HG03159 (cell line): ENCODE measurements at regions not wholly inside any gene's neighbourhood (a gene's known extent, or its start where the extent isn't known, plus 50 kb on each side); places are given as distances from the start of the nearest gene placed in this dataset.
"Not testable (repeated sequence)": the region's sequence is repeated elsewhere in the genome, so short reads cannot be mapped to it uniquely, and the experiment has no call there.

Source experiments
- ATAC-seq: cut with Tn5 transposase; IDR thresholded peaks from one replicate; pipeline ENCODE4 v1.9.1; 2021; ENCODE audit warnings: mild to moderate bottlenecking, moderate library complexity; ENCODE audit not compliant: unreplicated experiment

DNA sequence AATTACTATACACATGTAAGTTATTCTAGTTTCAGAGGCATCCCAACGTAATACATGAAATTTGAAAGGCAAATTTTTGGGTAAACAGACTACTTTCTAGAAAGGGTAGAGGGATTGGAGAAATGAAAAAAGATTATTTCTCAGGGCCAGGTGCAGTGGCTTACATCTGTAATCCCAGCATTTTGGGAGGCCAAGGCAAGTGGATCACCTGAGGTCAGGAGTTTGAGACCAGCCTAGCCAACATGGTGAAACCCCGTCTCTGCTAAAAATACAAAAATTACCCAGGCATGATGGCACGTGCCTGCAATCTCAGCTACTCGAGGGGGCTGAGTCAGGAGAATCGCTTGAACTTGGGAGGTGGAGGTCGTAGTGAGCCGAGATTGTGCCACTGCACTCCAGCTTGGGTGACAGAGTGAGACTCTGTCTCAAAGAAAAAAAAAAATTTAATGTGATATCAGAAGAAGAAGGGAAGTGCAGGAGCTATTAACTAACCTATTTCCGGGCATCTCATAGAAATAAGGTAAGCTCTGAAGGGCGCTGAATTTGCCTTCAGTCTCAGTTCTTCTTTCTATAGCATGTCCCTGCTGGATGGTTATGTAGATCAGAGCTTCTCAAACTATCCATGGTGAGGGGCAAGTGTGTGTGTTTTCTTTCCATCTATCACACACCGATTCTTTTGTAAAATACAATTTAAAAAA lies 100.3 kb upstream of the MTHFD1L start:
- peak; percentile 97 for ATAC-seq

- ATAC-seq, result no peak
Measured at GRCh38 chr6:150766201-150766997, 99.1 kb upstream of the MTHFD1L start.

- no peak for ATAC-seq
Measured at GRCh38 chr6:150767161-150767560, 98.3 kb upstream of the MTHFD1L start.

DNA sequence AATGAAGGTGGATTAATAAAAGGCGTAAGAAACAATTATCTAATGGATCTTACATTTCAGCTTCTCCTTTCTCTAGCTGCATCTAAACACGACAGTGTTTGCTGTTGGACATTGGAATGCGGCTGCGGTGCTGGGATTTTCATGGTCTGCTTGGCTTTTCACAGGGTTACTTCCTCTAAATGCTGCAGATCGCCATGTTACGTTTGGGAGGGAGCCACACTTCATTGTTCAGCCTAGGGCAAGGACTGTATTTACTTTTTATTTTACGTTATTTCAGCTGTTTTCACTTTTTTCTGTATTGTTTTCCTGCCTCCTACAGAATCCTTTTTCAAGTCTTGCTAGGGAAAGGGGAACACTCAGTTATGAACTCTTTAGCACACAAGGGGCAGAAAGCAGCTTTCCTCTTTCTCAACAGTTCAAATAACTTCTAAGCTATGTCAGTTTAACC lies 97.9 kb upstream of the MTHFD1L start:
- ATAC-seq, result no peak

GRCh38 chr6:150770637-150771036 lies 94.9 kb upstream of the MTHFD1L start:
- no peak for ATAC-seq

GRCh38 chr6:150773969-150774368 lies 91.5 kb upstream of the MTHFD1L start:
- no peak for ATAC-seq

- no peak for ATAC-seq
Measured at GRCh38 chr6:150775415-150776203, 89.9 kb upstream of the MTHFD1L start.

DNA sequence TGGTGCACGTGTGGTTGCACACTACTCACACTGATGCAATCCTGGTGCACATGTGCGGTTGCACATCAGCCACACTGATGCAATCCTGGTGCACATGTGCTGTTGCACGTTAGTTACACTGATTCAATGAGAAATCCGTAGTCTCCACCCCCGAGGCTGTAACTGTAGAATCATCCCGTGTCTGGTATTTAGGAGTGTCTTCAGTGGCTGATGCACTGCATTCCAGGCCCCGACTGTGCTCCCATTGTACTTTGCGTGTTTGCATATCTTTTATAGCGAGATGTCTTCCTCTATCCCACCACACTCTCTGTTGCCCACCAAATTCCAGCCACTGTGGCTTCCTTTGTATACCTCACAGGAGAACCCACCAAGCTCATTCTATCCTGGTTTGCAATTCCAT lies 87.8 kb upstream of the MTHFD1L start:
- ATAC-seq, result no peak

GRCh38 chr6:150783813-150784212 lies 81.7 kb upstream of the MTHFD1L start:
- ATAC-seq, result no peak

GRCh38 chr6:150787429-150787828 lies 78.1 kb upstream of the MTHFD1L start:
- no peak for ATAC-seq

DNA sequence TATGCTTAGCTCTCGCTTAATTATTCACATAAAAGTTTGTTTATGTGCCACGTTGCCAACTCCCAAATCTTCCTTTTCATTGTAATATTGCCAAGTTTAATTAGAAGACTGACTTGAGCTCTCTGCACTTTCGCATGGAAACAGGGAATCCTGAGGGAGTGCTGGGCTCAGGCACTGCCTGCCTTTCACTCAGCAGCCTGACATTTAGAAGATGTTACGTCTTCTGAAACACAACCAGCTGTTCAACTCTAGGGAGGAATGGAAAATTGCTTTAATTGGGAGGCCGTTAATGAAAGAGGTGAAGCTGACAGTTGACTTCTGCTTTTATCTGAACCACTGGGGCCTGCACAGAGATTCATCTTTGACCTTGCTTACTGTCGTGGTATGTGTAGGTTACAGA lies 77.4 kb upstream of the MTHFD1L start:
- no peak for ATAC-seq

GRCh38 chr6:150789906-150790305 lies 75.6 kb upstream of the MTHFD1L start:
- not testable (repeated sequence) for ATAC-seq

GRCh38 chr6:150791717-150792116 lies 73.8 kb upstream of the MTHFD1L start:
- ATAC-seq, result no peak

GRCh38 chr6:150797949-150798348 lies 67.6 kb upstream of the MTHFD1L start:
- no peak for ATAC-seq

GRCh38 chr6:150799276-150799805 lies 66.2 kb upstream of the MTHFD1L start:
- no peak for ATAC-seq

DNA sequence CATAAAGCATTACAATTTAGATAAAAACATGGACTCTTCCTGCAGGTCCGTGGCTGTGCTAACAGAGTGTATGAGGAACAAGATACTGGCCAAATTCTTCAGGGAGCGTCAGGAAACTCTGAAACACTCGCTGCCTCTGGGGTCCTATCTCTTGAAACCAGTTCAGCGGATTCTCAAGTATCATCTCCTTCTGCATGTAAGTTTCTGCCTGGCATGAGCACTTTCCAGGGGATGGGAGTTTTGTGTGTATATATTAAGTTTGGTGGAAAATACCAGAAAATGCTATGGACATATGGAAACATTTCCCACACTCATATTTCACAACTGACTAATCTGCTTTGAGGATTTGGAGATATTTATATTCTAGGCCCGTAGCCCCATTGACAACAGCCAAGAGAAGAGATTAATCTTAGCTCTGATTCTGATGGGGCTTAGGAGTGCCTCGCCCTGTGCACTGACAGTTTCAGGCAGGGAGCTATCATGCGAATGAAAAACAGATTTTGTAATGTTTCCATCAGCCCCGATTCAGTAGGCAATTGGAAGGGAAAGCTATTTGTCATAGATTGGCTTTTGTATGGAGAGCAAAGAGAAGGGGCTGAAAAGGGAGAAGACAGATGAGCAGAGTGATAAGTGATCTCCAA lies 64.7 kb upstream of the MTHFD1L start:
- no peak for ATAC-seq

GRCh38 chr6:150806790-150807189 lies 58.7 kb upstream of the MTHFD1L start:
- ATAC-seq, result no peak

DNA sequence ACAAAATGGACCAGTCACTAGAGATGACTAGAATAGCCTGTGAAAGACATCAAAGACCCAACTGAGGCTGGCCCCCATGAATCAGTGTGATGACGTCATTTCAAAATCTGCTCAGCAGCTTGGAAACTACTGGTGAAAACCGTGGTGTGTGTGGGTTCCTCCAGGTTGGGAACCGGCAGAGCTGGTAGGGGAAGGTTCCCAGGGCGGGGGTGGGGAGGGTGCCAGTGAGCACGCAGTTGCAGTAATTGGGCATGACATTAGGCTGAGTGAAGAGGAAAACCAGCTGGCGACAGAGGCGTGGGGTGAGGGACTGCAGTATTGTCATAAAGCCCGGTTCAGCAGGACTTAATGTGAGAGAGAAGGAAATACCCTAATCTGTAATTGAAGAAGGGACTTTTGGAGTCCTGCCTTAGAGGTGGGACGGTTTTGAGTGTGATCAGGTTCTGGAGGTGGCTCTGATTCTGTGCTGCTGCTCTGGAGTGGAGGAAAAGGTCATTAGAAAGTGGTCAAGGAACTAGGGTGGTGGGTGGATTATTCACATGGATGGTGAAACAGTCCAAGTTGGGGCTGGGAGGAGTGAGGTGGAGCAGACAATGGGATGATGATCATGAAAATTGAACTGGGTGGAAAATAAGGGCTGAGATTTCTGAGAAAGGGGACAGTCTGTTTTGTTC lies 52.0 kb upstream of the MTHFD1L start:
- peak; percentile 60 for ATAC-seq

- ATAC-seq, result peak; percentile 54
Measured at GRCh38 chr6:150813993-150814359, 51.5 kb upstream of the MTHFD1L start.
